ENCODE measurements at regions not wholly inside any gene's neighbourhood (a gene's known extent, or its start where the extent isn't known, plus 50 kb on each side); places are given as distances from the start of the nearest gene placed in this dataset.

- ATAC-seq (ENCODE audit: low read depth) = no peak
These were observed 59.0 kb downstream of the RPS29 start for GRCh38 chr14:49527221-49527620.

GRCh38 chr14:49526101-49526500 is 60.1 kb downstream of the RPS29 start:
- intact Hi-C loops (cut with micrococcal nuclease) = no loop called here
- ChIA-PET POLR2A (no interaction called here), CTCF (interaction anchor here (1.2 kb wide), 1 partner anchor 64 kb away, joined by 3 read pairs; no protein-coding TSS in a partner anchor)
- no peaks in the 10 kb centered on the region for H3K9me3 Mint-ChIP-seq
- no peak for ATAC-seq (ENCODE audit: low read depth)
- H3K27ac Mint-ChIP-seq = no peak overlapping the region
- H3K27me3 Mint-ChIP-seq = peaks cover 33% of the 10 kb centered on the region
- DNase-seq = no peak
- no peak for TF ChIP-seq CTCF (IDR thresholded peaks at IDR 0.05)
- H3K4me3 Mint-ChIP-seq = no peak overlapping the region
- no peaks in the 10 kb centered on the region for H3K4me1 Mint-ChIP-seq
- no peaks in the 10 kb centered on the region for H3K36me3 Mint-ChIP-seq (ENCODE audit: low read depth)

More at GRCh38 chr14:49527221-49527620, 59.0 kb downstream of the RPS29 start:
- Mint-ChIP-seq H3K36me3 (ENCODE audit: low read depth) (no peaks in the 10 kb centered on the region), H3K27me3 (peaks cover 33% of the 10 kb centered on the region), H3K4me3 (no peak overlapping the region), H3K27ac (no peak overlapping the region), H3K9me3 (no peaks in the 10 kb centered on the region), H3K4me1 (no peaks in the 10 kb centered on the region)
- POLR2A ChIA-PET = no interaction called here
- CTCF ChIA-PET = no interaction called here
- TF ChIP-seq CTCF (IDR thresholded peaks at IDR 0.05) = no peak
- intact Hi-C loops (cut with micrococcal nuclease) = no loop called here
- no peak for DNase-seq

GRCh38 chr14:49516286-49516685 is 69.9 kb downstream of the RPS29 start:
- no peak overlapping the region for H3K27ac Mint-ChIP-seq
- intact Hi-C loops (cut with micrococcal nuclease) = no loop called here
- ATAC-seq (ENCODE audit: low read depth) (no peak), DNase-seq (no peak)
- POLR2A ChIA-PET = no interaction called here
- H3K36me3 Mint-ChIP-seq (ENCODE audit: low read depth) = no peaks in the 10 kb centered on the region
- H3K9me3 Mint-ChIP-seq = no peaks in the 10 kb centered on the region
- H3K4me3 Mint-ChIP-seq = no peak overlapping the region
- no peak for TF ChIP-seq CTCF (IDR thresholded peaks at IDR 0.05)
- H3K4me1 Mint-ChIP-seq = no peaks in the 10 kb centered on the region
- CTCF ChIA-PET = interaction anchor here (1.1 kb wide), 1 partner anchor 19 kb away, joined by 3 read pairs; no protein-coding TSS in a partner anchor
- H3K27me3 Mint-ChIP-seq = peaks cover 3% of the 10 kb centered on the region

- Mint-ChIP-seq H3K27me3 (peaks cover 3% of the 10 kb centered on the region), H3K36me3 (ENCODE audit: low read depth) (no peaks in the 10 kb centered on the region), H3K4me1 (no peaks in the 10 kb centered on the region), H3K27ac (no peak overlapping the region), H3K9me3 (peaks cover 6% of the 10 kb centered on the region), H3K4me3 (no peak overlapping the region)
- DNase-seq (no peak), ATAC-seq (ENCODE audit: low read depth) (no peak)
- TF ChIP-seq CTCF (IDR thresholded peaks at IDR 0.05) = no peak
- POLR2A ChIA-PET = no interaction called here
- CTCF ChIA-PET = no interaction called here
- intact Hi-C loops (cut with micrococcal nuclease) = no loop called here
These were observed 73.6 kb downstream of the RPS29 start for GRCh38 chr14:49512571-49512970.

GRCh38 chr14:49512147-49512551 is 74.0 kb downstream of the RPS29 start:
- H3K27ac Mint-ChIP-seq = no peak overlapping the region
- ChIA-PET CTCF (no interaction called here), POLR2A (no interaction called here)
- H3K9me3 Mint-ChIP-seq = peaks cover 6% of the 10 kb centered on the region
- H3K4me3 Mint-ChIP-seq = no peak overlapping the region
- intact Hi-C loops (cut with micrococcal nuclease) = no loop called here
- TF ChIP-seq CTCF (IDR thresholded peaks at IDR 0.05) = no peak
- no peaks in the 10 kb centered on the region for H3K4me1 Mint-ChIP-seq
- peaks cover 3% of the 10 kb centered on the region for H3K27me3 Mint-ChIP-seq
- ATAC-seq (ENCODE audit: low read depth) = no peak
- no peaks in the 10 kb centered on the region for H3K36me3 Mint-ChIP-seq (ENCODE audit: low read depth)
- DNase-seq = no peak
